ENCODE measurements at regions not wholly inside any gene's neighbourhood (a gene's known extent, or its start where the extent isn't known, plus 50 kb on each side); places are given as distances from the start of the nearest gene placed in this dataset.

DNA sequence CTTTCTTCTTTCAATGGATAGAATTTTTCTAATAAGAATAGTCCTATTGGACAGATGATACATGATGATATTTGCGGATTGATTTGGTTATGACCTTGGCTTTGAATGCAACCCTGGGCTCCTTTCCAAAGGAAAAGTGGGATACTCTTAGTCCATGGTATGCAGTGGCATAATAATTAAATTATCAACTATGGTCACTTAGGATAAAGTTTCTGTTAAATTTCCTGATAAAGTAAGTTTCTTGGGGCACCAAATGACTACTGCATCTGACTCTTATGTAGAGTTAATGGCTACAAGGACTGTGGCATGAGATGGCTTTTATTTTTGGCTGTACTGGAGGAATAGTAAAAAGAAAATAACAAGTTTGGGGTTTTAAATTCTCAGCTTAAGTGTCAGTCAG lies 126.7 kb downstream of the QPCT start:
- H3K4me3 ChIP-seq (ENCODE audit: low read length) = no peak overlapping the region
- no peaks in the 10 kb centered on the region for H3K79me2 ChIP-seq (ENCODE audit: low read length)

DNA sequence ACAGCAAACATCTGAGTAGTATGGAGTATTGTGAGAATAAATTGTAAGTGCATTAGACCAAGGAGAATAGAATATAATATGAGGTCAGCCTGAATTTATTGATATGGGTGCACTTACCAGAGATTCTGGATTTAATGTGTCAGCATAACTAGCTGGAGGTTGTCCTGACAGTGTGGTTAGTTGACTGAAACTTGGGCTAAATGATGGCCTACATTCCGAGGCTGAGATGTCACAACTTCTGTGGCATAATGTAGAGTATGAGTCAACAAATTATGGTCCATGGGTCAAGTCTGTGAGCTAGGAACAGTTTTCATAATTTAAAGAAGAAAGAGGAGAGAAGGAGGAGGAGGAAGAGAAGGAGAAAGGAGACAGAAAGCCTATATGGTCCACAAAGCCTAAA lies 127.6 kb downstream of the QPCT start:
- Histone ChIP-seq H2AFZ (ENCODE audit: low read depth, low read length) (no peak overlapping the region), H3K27me3 (ENCODE audit: low read depth, low read length) (no peaks in the 10 kb centered on the region), H3K4me2 (ENCODE audit: low read length) (no peak overlapping the region), H3K4me3 (ENCODE audit: low read length) (no peak overlapping the region), H3K27ac (ENCODE audit: low read length) (no peak overlapping the region), H4K20me1 (ENCODE audit: insufficient read depth, low read length) (no peaks in the 10 kb centered on the region), H3K36me3 (replicated peaks; ENCODE audit: low read depth, low read length) (no peaks in the 10 kb centered on the region), H3K9ac (ENCODE audit: low read length) (no peak overlapping the region), H3K79me2 (ENCODE audit: low read length) (no peaks in the 10 kb centered on the region), H3K9me3 (ENCODE audit: insufficient read depth, low read length) (no peaks in the 10 kb centered on the region), H3K4me1 (ENCODE audit: low read length) (peaks cover 3% of the 10 kb centered on the region; the same call in 1 of the 2 replicates)
- TF ChIP-seq EZH2phosphoT487 (IDR thresholded peaks at IDR 0.05; ENCODE audit: low read depth) = no peak
- TF ChIP-seq, protein P1, sequence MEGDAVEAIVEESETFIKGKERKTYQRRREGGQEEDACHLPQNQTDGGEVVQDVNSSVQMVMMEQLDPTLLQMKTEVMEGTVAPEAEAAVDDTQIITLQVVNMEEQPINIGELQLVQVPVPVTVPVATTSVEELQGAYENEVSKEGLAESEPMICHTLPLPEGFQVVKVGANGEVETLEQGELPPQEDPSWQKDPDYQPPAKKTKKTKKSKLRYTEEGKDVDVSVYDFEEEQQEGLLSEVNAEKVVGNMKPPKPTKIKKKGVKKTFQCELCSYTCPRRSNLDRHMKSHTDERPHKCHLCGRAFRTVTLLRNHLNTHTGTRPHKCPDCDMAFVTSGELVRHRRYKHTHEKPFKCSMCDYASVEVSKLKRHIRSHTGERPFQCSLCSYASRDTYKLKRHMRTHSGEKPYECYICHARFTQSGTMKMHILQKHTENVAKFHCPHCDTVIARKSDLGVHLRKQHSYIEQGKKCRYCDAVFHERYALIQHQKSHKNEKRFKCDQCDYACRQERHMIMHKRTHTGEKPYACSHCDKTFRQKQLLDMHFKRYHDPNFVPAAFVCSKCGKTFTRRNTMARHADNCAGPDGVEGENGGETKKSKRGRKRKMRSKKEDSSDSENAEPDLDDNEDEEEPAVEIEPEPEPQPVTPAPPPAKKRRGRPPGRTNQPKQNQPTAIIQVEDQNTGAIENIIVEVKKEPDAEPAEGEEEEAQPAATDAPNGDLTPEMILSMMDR (IDR thresholded peaks at IDR 0.05; ENCODE audit: low read depth, low read length) = no peak

More for the DNA sequence above, 126.7 kb downstream of the QPCT start:
- no peak overlapping the region for H3K27ac ChIP-seq (ENCODE audit: low read length)
- no peaks in the 10 kb centered on the region for H3K36me3 ChIP-seq (replicated peaks; ENCODE audit: low read depth, low read length)
- H2AFZ ChIP-seq (ENCODE audit: low read depth, low read length) = no peak overlapping the region
- no peaks in the 10 kb centered on the region for H3K9me3 ChIP-seq (ENCODE audit: insufficient read depth, low read length)
- TF ChIP-seq, protein P1 (IDR thresholded peaks at IDR 0.05; ENCODE audit: low read depth, low read length) = no peak
- TF ChIP-seq EZH2phosphoT487 (IDR thresholded peaks at IDR 0.05; ENCODE audit: low read depth) = no peak
- H4K20me1 ChIP-seq (ENCODE audit: insufficient read depth, low read length) = no peaks in the 10 kb centered on the region
- H3K4me2 ChIP-seq (ENCODE audit: low read length) = no peak overlapping the region
- H3K27me3 ChIP-seq (ENCODE audit: low read depth, low read length) = no peaks in the 10 kb centered on the region
- no peaks in the 10 kb centered on the region; the same call in 1 of the 2 replicates for H3K4me1 ChIP-seq (ENCODE audit: low read length)
- H3K9ac ChIP-seq (ENCODE audit: low read length) = no peak overlapping the region

DNA sequence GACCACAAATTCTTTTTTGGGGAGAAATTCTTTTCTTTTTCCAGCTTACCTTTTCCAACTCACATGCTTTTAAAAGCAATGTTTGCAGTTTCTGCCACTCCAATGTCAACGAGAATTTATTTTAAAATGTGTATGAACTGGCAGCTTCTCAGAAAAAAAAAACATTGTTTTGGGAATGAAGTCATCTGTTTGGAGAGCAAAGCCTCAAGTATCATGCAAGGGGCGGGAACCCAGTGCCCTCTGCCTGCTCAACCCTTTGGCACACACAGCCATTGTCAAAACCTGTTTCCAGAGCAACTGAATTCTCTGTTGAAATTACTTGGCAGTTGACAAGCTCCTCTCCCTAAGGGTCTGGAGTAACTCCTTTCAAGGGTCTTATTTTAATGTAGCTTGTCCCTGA lies 128.5 kb downstream of the QPCT start:
- no peaks in the 10 kb centered on the region for H3K36me3 ChIP-seq (replicated peaks; ENCODE audit: low read depth, low read length)
- H3K4me3 ChIP-seq (ENCODE audit: low read length) = no peak overlapping the region
- no peaks in the 10 kb centered on the region for H3K9me3 ChIP-seq (ENCODE audit: insufficient read depth, low read length)
- H4K20me1 ChIP-seq (ENCODE audit: insufficient read depth, low read length) = no peaks in the 10 kb centered on the region
- H3K79me2 ChIP-seq (ENCODE audit: low read length) = no peaks in the 10 kb centered on the region
- no peak overlapping the region for H3K9ac ChIP-seq (ENCODE audit: low read length)
- H3K4me1 ChIP-seq (ENCODE audit: low read length) = peaks cover 3% of the 10 kb centered on the region; the same call in 1 of the 2 replicates
- H3K4me2 ChIP-seq (ENCODE audit: low read length) = no peak overlapping the region
- H3K27ac ChIP-seq (ENCODE audit: low read length) = no peak overlapping the region
- H2AFZ ChIP-seq (ENCODE audit: low read depth, low read length) = no peak overlapping the region
- TF ChIP-seq, protein P1 (IDR thresholded peaks at IDR 0.05; ENCODE audit: low read depth, low read length) = no peak
- TF ChIP-seq EZH2phosphoT487 (IDR thresholded peaks at IDR 0.05; ENCODE audit: low read depth) = no peak
- H3K27me3 ChIP-seq (ENCODE audit: low read depth, low read length) = no peaks in the 10 kb centered on the region

DNA sequence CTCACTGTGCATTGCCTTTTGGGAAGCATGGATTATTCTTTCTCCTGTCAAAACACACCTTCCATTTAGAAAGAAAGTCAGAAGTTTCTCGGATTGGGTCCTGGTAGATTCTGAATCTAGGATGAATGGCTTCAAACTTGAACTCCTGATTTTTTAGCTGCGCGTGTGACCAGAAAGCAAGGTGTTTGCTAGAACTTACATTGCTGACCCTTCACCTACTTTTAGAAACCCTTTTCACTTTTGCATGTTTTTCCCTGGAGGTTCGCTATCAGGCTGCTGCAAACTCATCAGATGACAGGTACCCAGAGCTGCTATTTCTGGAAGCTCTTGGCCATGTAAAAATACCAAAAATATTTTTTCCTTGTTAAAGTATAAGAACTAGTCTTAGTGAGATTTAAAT lies 132.0 kb downstream of the QPCT start:
- H2AFZ ChIP-seq (ENCODE audit: low read depth, low read length) = no peak overlapping the region
- no peaks in the 10 kb centered on the region for H3K9me3 ChIP-seq (ENCODE audit: insufficient read depth, low read length)
- TF ChIP-seq, protein P1 (IDR thresholded peaks at IDR 0.05; ENCODE audit: low read depth, low read length) = no peak
- no peak for TF ChIP-seq EZH2phosphoT487 (IDR thresholded peaks at IDR 0.05; ENCODE audit: low read depth)
- H4K20me1 ChIP-seq (ENCODE audit: insufficient read depth, low read length) = no peaks in the 10 kb centered on the region
- H3K27ac ChIP-seq (ENCODE audit: low read length) = no peak overlapping the region
- no peak overlapping the region for H3K4me3 ChIP-seq (ENCODE audit: low read length)
- H3K4me1 ChIP-seq (ENCODE audit: low read length) = peaks cover 3% of the 10 kb centered on the region; the same call in 1 of the 2 replicates
- no peaks in the 10 kb centered on the region for H3K27me3 ChIP-seq (ENCODE audit: low read depth, low read length)
- no peak overlapping the region for H3K9ac ChIP-seq (ENCODE audit: low read length)
- no peaks in the 10 kb centered on the region for H3K79me2 ChIP-seq (ENCODE audit: low read length)
- no peak overlapping the region for H3K4me2 ChIP-seq (ENCODE audit: low read length)
- H3K36me3 ChIP-seq (replicated peaks; ENCODE audit: low read depth, low read length) = no peaks in the 10 kb centered on the region

All from OCI-LY3 (cell line).